H9 (cell line): ENCODE measurements at regions not wholly inside any gene's neighbourhood (a gene's known extent, or its start where the extent isn't known, plus 50 kb on each side); places are given as distances from the start of the nearest gene placed in this dataset.
"Not testable (repeated sequence)": the region's sequence is repeated elsewhere in the genome, so short reads cannot be mapped to it uniquely, and the experiment has no call there.

Experiments used
- DNase-seq: peaks from one replicate; pipeline ENCODE4 v3.0.0-alpha.2; 2017
- H2AFZ ChIP-seq: one replicate; pipeline ENCODE4 v1.6.1; 2013; ENCODE audit warnings: mild to moderate bottlenecking, low read length, control low read depth, moderate library complexity
- H2AK5ac ChIP-seq: 2 replicates; pipeline ENCODE4 v1.6.1; 2013; ENCODE audit warnings: low read length, control low read depth, mixed read lengths; ENCODE audit not compliant: insufficient read length
- H2BK120ac ChIP-seq: one replicate; pipeline ENCODE4 v1.6.1; 2013; ENCODE audit warnings: low read depth, mild to moderate bottlenecking, low read length, control low read depth, inconsistent platforms; ENCODE audit not compliant: poor library complexity, severe bottlenecking
- H2BK12ac ChIP-seq: 2 replicates; pipeline ENCODE4 v1.6.1; 2013; ENCODE audit warnings: low read length, control low read depth, mixed read lengths, low read depth; ENCODE audit not compliant: insufficient read length
- H2BK15ac ChIP-seq: 2 replicates; pipeline ENCODE4 v1.6.1; 2013; ENCODE audit warnings: low read depth, low read length, control low read depth
- H2BK20ac ChIP-seq: one replicate; pipeline ENCODE4 v1.6.1; 2013; ENCODE audit warnings: low read depth, mild to moderate bottlenecking, low read length, control low read depth, inconsistent platforms; ENCODE audit not compliant: poor library complexity, severe bottlenecking
- H2BK5ac ChIP-seq: 2 replicates; pipeline ENCODE4 v1.6.1; 2013; ENCODE audit warnings: low read length, control low read depth, mixed read lengths; ENCODE audit not compliant: insufficient read length
- H3K14ac ChIP-seq: 2 replicates; pipeline ENCODE4 v1.6.1; 2013; ENCODE audit warnings: low read length, control low read depth; ENCODE audit not compliant: insufficient read depth
- H3K18ac ChIP-seq: 2 replicates; pipeline ENCODE4 v1.6.1; 2013; ENCODE audit warnings: low read depth, mild to moderate bottlenecking, mixed read lengths, low read length, control low read depth; ENCODE audit not compliant: insufficient read length
- H3K23ac ChIP-seq: 2 replicates; pipeline ENCODE4 v1.6.1; 2013; ENCODE audit warnings: low read length, control low read depth, mixed read lengths, low read depth; ENCODE audit not compliant: insufficient read length
- H3K23me2 ChIP-seq: 2 replicates; pipeline ENCODE4 v1.6.1; 2013; ENCODE audit warnings: low read depth, mild to moderate bottlenecking, mixed read lengths, low read length, control low read depth; ENCODE audit not compliant: insufficient read length, poor library complexity, severe bottlenecking
- H3K27ac ChIP-seq: 2 replicates; pipeline ENCODE4 v1.5.1; 2013; ENCODE audit warnings: low read length, control low read depth, mixed read lengths, low read depth; ENCODE audit not compliant: insufficient read length
- H3K27me3 ChIP-seq: 2 replicates; pipeline ENCODE4 v1.6.1; 2013; ENCODE audit warnings: low read length, control low read depth, inconsistent platforms; ENCODE audit not compliant: insufficient read depth
- H3K4ac ChIP-seq: 2 replicates; pipeline ENCODE4 v1.6.1; 2013; ENCODE audit warnings: low read depth, mild to moderate bottlenecking, control low read depth, inconsistent platforms, low read length, moderate library complexity
- H3K4me1 ChIP-seq: 2 replicates; pipeline ENCODE4 v1.6.1; 2013; ENCODE audit warnings: low read length, control low read depth, inconsistent platforms; ENCODE audit not compliant: insufficient read depth
- H3K4me2 ChIP-seq: 2 replicates; pipeline ENCODE4 v1.6.1; 2013; ENCODE audit warnings: low read length, control low read depth, mixed read lengths; ENCODE audit not compliant: insufficient read length, insufficient read depth
- H3K56ac ChIP-seq: 2 replicates; pipeline ENCODE4 v1.6.1; 2013; ENCODE audit warnings: low read depth, mild to moderate bottlenecking, mixed read lengths, low read length, control low read depth; ENCODE audit not compliant: insufficient read length
- H3K79me1 ChIP-seq: 2 replicates; pipeline ENCODE4 v1.6.1; 2013; ENCODE audit warnings: low read depth, mild to moderate bottlenecking, moderate library complexity, low read length, control low read depth, inconsistent platforms; ENCODE audit not compliant: insufficient read depth, poor library complexity, severe bottlenecking
- H3K79me2 ChIP-seq: 2 replicates; pipeline ENCODE4 v1.6.1; 2013; ENCODE audit warnings: low read length, control low read depth, inconsistent platforms; ENCODE audit not compliant: insufficient read depth
- H3K9ac ChIP-seq: 2 replicates; pipeline ENCODE4 v1.6.1; 2013; ENCODE audit warnings: low read length, control low read depth, mixed read lengths; ENCODE audit not compliant: insufficient read length; ENCODE audit errors: extremely low read depth
- H3K9me3 ChIP-seq: one replicate; pipeline ENCODE4 v1.6.1; 2013; ENCODE audit warnings: low read depth, low read length, inconsistent platforms; ENCODE audit not compliant: control insufficient read depth
- H3T11ph ChIP-seq: one replicate; pipeline ENCODE4 v1.6.1; 2013; ENCODE audit warnings: mild to moderate bottlenecking, low read length, control low read depth, inconsistent platforms
- H4K20me1 ChIP-seq: one replicate; pipeline ENCODE4 v1.6.1; 2013; ENCODE audit not compliant: control insufficient read depth, insufficient read length, insufficient read depth
- H4K5ac ChIP-seq: 2 replicates; pipeline ENCODE4 v1.6.1; 2013; ENCODE audit warnings: low read depth, mild to moderate bottlenecking, mixed read lengths, low read length, control low read depth; ENCODE audit not compliant: insufficient read length
- H4K8ac ChIP-seq: replicated peaks from 2 replicates; pipeline ENCODE4 v1.6.1; 2013; ENCODE audit warnings: low read length, control low read depth, mixed read lengths, low read depth; ENCODE audit not compliant: insufficient read length
- H4K91ac ChIP-seq: 2 replicates; pipeline ENCODE4 v1.6.1; 2013; ENCODE audit warnings: low read depth, mild to moderate bottlenecking, moderate library complexity, mixed read lengths, low read length, control low read depth; ENCODE audit not compliant: insufficient read length
- H3K27ac Mint-ChIP-seq, 3 experiments: 2 replicates in 2 of 3; 3 replicates in 1 of 3; pipeline ENCODE4 v1.8.0; 2020 to 2021; ENCODE audit warnings: mixed read lengths in 3 of 3, mild to moderate bottlenecking in 1 of 3, moderate library complexity in 1 of 3
- H3K27me3 Mint-ChIP-seq: 2 replicates; pipeline ENCODE4 v1.8.0; 2021; ENCODE audit warnings: low read depth, mild to moderate bottlenecking, moderate library complexity, mixed read lengths
- H3K36me3 Mint-ChIP-seq, 3 experiments: 2 replicates in 2 of 3; 3 replicates in 1 of 3; pipeline ENCODE4 v1.8.0; 2020 to 2021; ENCODE audit warnings: low read depth in 3 of 3, mixed read lengths in 3 of 3; ENCODE audit not compliant: insufficient read depth in 1 of 3
- H3K4me1 Mint-ChIP-seq, 2 experiments: 2 replicates each; pipeline ENCODE4 v1.8.0; 2020; ENCODE audit warnings: mixed read lengths in 2 of 2
- H3K4me3 Mint-ChIP-seq, 2 experiments: 2 replicates in 1 of 2; 3 replicates in 1 of 2; pipeline ENCODE4 v1.8.0; 2020 to 2021; ENCODE audit warnings: mild to moderate bottlenecking in 2 of 2, mixed read lengths in 2 of 2, moderate library complexity in 1 of 2
- H3K9me3 Mint-ChIP-seq, 2 experiments: 2 replicates in 1 of 2; 3 replicates in 1 of 2; pipeline ENCODE4 v1.8.0; 2020; ENCODE audit warnings: mild to moderate bottlenecking in 2 of 2, mixed read lengths in 2 of 2, moderate library complexity in 1 of 2
- WGBS: extraction: QIAGEN DNeasy Blood & Tissue Kit; methylation state at CpG from one replicate; pipeline ENCODE4 v1.1.7; 2013; ENCODE audit warnings: missing lambda C conversion rate, low lambda C conversion rate, mixed read lengths; ENCODE audit not compliant: insufficient read length; ENCODE audit errors: extremely low coverage; 5-methylcytosine and 5-hydroxymethylcytosine counted together

DNA sequence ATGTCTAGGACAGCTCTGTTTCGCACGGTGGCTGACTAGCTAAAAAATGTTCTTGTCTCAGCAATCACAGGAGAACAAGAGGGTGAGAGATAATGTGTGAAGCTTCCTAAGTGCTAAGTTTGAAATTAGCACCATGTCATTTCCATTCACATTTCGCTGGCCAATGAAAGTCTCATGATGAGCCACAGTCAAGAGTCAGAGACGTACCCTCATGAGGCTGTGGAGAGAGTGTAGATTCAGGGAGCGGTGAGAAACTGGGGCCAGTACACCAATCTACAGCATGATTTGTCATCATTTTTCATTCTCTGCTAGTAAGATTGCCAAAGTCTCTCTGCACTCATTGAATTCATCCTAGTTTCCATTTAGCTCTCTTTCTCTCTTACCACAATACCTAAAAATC, 98.1 kb downstream of the FAM72C start:
- DNase-seq, H4K8ac ChIP-seq, H3K23ac ChIP-seq, H3K18ac ChIP-seq, H2AK5ac ChIP-seq, H3K4ac ChIP-seq, H3K23me2 ChIP-seq, H2BK15ac ChIP-seq, H3K27ac ChIP-seq, H4K20me1 ChIP-seq, H2BK12ac ChIP-seq, H3K27ac Mint-ChIP-seq, H2BK20ac ChIP-seq, H3K9me3 ChIP-seq, H4K5ac ChIP-seq, H3K36me3 Mint-ChIP-seq, H3K27me3 ChIP-seq, H3K4me3 Mint-ChIP-seq, H2BK120ac ChIP-seq, H2BK5ac ChIP-seq, H3K4me1 ChIP-seq, H3K14ac ChIP-seq, H3K4me1 Mint-ChIP-seq, H3T11ph ChIP-seq, H2AFZ ChIP-seq, H3K79me2 ChIP-seq, H3K4me2 ChIP-seq, H3K27me3 Mint-ChIP-seq, H4K91ac ChIP-seq, H3K79me1 ChIP-seq, H3K9ac ChIP-seq, H3K56ac ChIP-seq: not testable (repeated sequence)
- WGBS, result no CpG with 5 or more reads among the region's 5 CpGs
- H3K9me3 Mint-ChIP-seq, result peaks cover 9 to 12% of the 10 kb centered on the region in 2 experiments

DNA sequence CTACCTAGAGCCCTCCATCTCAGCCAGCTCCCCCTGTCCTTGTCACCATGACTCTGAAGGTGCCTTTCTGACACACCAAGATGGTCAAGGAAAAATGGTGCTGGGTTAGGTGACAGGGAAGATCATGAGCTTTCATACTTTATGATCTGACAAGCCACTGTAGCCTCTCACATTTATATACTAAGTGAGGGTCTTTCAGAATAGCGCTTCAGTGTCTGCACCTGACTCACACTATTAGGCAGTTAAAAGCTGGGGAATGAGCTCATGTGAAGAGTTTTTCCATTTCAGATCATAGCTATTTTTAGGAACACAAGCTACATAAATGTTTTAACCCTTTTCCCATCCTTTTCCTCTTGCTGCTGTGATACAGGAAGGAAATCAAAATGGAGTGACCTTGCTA, 101.4 kb downstream of the FAM72C start:
- H3T11ph ChIP-seq, H2BK15ac ChIP-seq, DNase-seq, H3K27ac Mint-ChIP-seq, H2BK5ac ChIP-seq, H3K27me3 ChIP-seq, H3K4me1 Mint-ChIP-seq, H4K20me1 ChIP-seq, H3K27me3 Mint-ChIP-seq, H3K23me2 ChIP-seq, H3K23ac ChIP-seq, H4K91ac ChIP-seq, H2AK5ac ChIP-seq, H3K4me1 ChIP-seq, H3K4ac ChIP-seq, H3K9ac ChIP-seq, H2BK120ac ChIP-seq, H4K8ac ChIP-seq, H2BK20ac ChIP-seq, H3K27ac ChIP-seq, H3K56ac ChIP-seq, H3K36me3 Mint-ChIP-seq, H3K79me1 ChIP-seq, H3K79me2 ChIP-seq, H3K4me3 Mint-ChIP-seq, H3K9me3 ChIP-seq, H3K18ac ChIP-seq, H2BK12ac ChIP-seq, H3K14ac ChIP-seq, H4K5ac ChIP-seq, H3K4me2 ChIP-seq, H2AFZ ChIP-seq: not testable (repeated sequence)
- WGBS, result no CpG with 5 or more reads among the region's 1 CpG
- peaks cover 8 to 17% of the 10 kb centered on the region in 2 experiments for H3K9me3 Mint-ChIP-seq
